KOPT-K1 (cell line): ENCODE measurements at regions not wholly inside any gene's neighbourhood (a gene's known extent, or its start where the extent isn't known, plus 50 kb on each side); places are given as distances from the start of the nearest gene placed in this dataset.

Experiments used
- H3K27ac ChIP-seq: fragments of 200-600 bp; sonication (generic); 2 replicates; pipeline ENCODE4 v1.5.1; 2016; ENCODE audit warnings: antibody characterized with exemption, mild to moderate bottlenecking, low read depth, low read length; ENCODE audit not compliant: poor library complexity, severe bottlenecking
- H3K36me3 ChIP-seq: fragments of 200-600 bp; sonication (generic); 2 replicates; pipeline ENCODE4 v1.5.1; 2017; ENCODE audit warnings: antibody characterized with exemption, mild to moderate bottlenecking, low read length, moderate library complexity; ENCODE audit not compliant: insufficient read depth
- H3K9me3 ChIP-seq: fragments of 200-600 bp; sonication (generic); 2 replicates; pipeline ENCODE4 v1.5.1; 2017; ENCODE audit warnings: antibody characterized with exemption, low read length, mild to moderate bottlenecking; ENCODE audit not compliant: insufficient read depth, poor library complexity, severe bottlenecking

GRCh38 chr20:60131375-60131774 lies 173.2 kb downstream of the CDH26 start:
- no peaks in the 10 kb centered on the region for H3K9me3 ChIP-seq
- H3K27ac ChIP-seq, result peak overlapping the region; percentile 24
- no peaks in the 10 kb centered on the region for H3K36me3 ChIP-seq

GRCh38 chr20:60132162-60132826 lies 174.1 kb downstream of the CDH26 start:
- Histone ChIP-seq H3K36me3 (no peaks in the 10 kb centered on the region), H3K9me3 (no peaks in the 10 kb centered on the region), H3K27ac (peak overlapping the region; percentile 35)

- no peaks in the 10 kb centered on the region for H3K9me3 ChIP-seq
- no peaks in the 10 kb centered on the region for H3K36me3 ChIP-seq
- peak overlapping the region; percentile 35 for H3K27ac ChIP-seq
Measured at GRCh38 chr20:60132827-60133670, 174.8 kb downstream of the CDH26 start.

GRCh38 chr20:60135276-60135675 lies 177.1 kb downstream of the CDH26 start:
- Histone ChIP-seq H3K27ac (no peak overlapping the region), H3K36me3 (no peaks in the 10 kb centered on the region), H3K9me3 (no peaks in the 10 kb centered on the region)

GRCh38 chr20:60136645-60137401 lies 178.6 kb downstream of the CDH26 start:
- peak overlapping the region; percentile 85 for H3K27ac ChIP-seq
- no peaks in the 10 kb centered on the region for H3K36me3 ChIP-seq
- H3K9me3 ChIP-seq, result no peaks in the 10 kb centered on the region

- H3K36me3 ChIP-seq, result peaks cover 4% of the 10 kb centered on the region; the same call in 1 of the 2 replicates
- H3K9me3 ChIP-seq, result no peaks in the 10 kb centered on the region
- H3K27ac ChIP-seq, result peak overlapping the region; percentile 85
Measured at GRCh38 chr20:60137657-60138245, 179.5 kb downstream of the CDH26 start.

- Histone ChIP-seq H3K36me3 (peaks cover 12% of the 10 kb centered on the region), H3K27ac (peak overlapping the region; percentile 85), H3K9me3 (no peaks in the 10 kb centered on the region)
Measured at GRCh38 chr20:60138256-60139220, 180.3 kb downstream of the CDH26 start.

GRCh38 chr20:60139663-60140446 lies 181.6 kb downstream of the CDH26 start:
- Histone ChIP-seq H3K9me3 (no peaks in the 10 kb centered on the region), H3K36me3 (peaks cover 19% of the 10 kb centered on the region), H3K27ac (peak overlapping the region; percentile 85)

GRCh38 chr20:60142587-60142986 lies 184.4 kb downstream of the CDH26 start:
- peaks cover 23% of the 10 kb centered on the region for H3K36me3 ChIP-seq
- no peaks in the 10 kb centered on the region for H3K9me3 ChIP-seq
- peak overlapping the region; percentile 23 for H3K27ac ChIP-seq

- Histone ChIP-seq H3K27ac (peak overlapping the region; percentile 23), H3K36me3 (peaks cover 30% of the 10 kb centered on the region), H3K9me3 (no peaks in the 10 kb centered on the region)
Measured at GRCh38 chr20:60143261-60143842, 185.1 kb downstream of the CDH26 start.

GRCh38 chr20:60144404-60144803 lies 186.2 kb downstream of the CDH26 start:
- no peak overlapping the region for H3K27ac ChIP-seq
- H3K36me3 ChIP-seq, result peaks cover 41% of the 10 kb centered on the region
- no peaks in the 10 kb centered on the region for H3K9me3 ChIP-seq

- Histone ChIP-seq H3K36me3 (peaks cover 47% of the 10 kb centered on the region), H3K27ac (peak overlapping the region; percentile 35), H3K9me3 (no peaks in the 10 kb centered on the region)
Measured at GRCh38 chr20:60144974-60145527, 186.8 kb downstream of the CDH26 start.

GRCh38 chr20:60147004-60147403 lies 188.8 kb downstream of the CDH26 start:
- peaks cover 64% of the 10 kb centered on the region for H3K36me3 ChIP-seq
- H3K9me3 ChIP-seq, result no peaks in the 10 kb centered on the region
- no peak overlapping the region for H3K27ac ChIP-seq
